ENCODE measurements at regions not wholly inside any gene's neighbourhood (a gene's known extent, or its start where the extent isn't known, plus 50 kb on each side); places are given as distances from the start of the nearest gene placed in this dataset.

DNA sequence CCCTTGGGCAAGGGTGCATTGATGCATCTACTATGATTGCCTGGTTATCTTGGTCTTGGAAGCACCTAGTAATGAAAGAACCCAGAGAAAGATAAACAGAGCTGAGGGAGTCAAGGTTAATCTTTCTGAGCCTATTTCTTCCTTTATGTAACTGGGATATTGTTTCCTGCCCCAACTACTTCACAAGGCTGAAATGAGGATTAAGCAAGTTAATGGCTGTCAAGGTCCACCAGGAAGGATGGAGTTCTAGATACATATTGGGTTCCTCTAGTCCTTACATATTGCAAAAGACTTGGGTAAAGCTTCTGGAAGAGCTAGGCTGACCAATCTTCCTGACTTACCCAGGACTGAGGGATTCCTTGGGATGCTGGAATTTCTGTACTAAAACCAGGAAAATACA lies 589.8 kb downstream of the INSC start:
- peaks cover 3% of the 10 kb centered on the region for H3K9me3 Mint-ChIP-seq
- H3K4me3 Mint-ChIP-seq = no peak overlapping the region
- H3K4me1 Mint-ChIP-seq = no peaks in the 10 kb centered on the region
- no peak for DNase-seq (ENCODE audit: low spot score in 2 of 2, unreplicated experiment in 2 of 2)
- peaks cover 5% of the 10 kb centered on the region for H3K27me3 Mint-ChIP-seq (ENCODE audit: low read depth)
- TF ChIP-seq, protein P1, sequence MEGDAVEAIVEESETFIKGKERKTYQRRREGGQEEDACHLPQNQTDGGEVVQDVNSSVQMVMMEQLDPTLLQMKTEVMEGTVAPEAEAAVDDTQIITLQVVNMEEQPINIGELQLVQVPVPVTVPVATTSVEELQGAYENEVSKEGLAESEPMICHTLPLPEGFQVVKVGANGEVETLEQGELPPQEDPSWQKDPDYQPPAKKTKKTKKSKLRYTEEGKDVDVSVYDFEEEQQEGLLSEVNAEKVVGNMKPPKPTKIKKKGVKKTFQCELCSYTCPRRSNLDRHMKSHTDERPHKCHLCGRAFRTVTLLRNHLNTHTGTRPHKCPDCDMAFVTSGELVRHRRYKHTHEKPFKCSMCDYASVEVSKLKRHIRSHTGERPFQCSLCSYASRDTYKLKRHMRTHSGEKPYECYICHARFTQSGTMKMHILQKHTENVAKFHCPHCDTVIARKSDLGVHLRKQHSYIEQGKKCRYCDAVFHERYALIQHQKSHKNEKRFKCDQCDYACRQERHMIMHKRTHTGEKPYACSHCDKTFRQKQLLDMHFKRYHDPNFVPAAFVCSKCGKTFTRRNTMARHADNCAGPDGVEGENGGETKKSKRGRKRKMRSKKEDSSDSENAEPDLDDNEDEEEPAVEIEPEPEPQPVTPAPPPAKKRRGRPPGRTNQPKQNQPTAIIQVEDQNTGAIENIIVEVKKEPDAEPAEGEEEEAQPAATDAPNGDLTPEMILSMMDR (IDR thresholded peaks at IDR 0.05; ENCODE audit: unreplicated experiment) = no peak
- H3K27ac Mint-ChIP-seq = no peak overlapping the region
- no peaks in the 10 kb centered on the region for H3K36me3 Mint-ChIP-seq

DNA sequence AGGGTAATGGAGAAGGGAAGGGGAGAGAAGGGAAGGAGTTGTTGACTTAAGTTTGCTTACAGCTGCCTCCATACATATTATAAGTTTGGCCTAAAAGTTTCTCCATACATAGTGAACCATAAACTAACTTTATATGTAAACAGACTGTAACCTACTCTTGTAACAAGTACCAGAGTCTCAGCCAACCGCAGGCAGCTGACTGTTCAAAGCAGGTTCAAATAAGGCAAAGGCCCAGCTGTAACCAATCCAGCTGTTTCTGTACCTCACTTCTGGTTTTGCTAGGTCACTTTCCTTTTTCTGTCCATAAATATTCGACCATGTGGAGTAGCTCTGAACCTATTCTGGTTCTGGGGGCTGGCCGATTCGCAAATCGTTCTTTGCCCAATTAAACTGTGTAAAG lies 591.2 kb downstream of the INSC start:
- no peak overlapping the region for H3K4me3 Mint-ChIP-seq
- H3K27ac Mint-ChIP-seq = no peak overlapping the region
- H3K36me3 Mint-ChIP-seq = no peaks in the 10 kb centered on the region
- no peaks in the 10 kb centered on the region for H3K27me3 Mint-ChIP-seq (ENCODE audit: low read depth)
- H3K4me1 Mint-ChIP-seq = peaks cover 4% of the 10 kb centered on the region
- no peak for DNase-seq (ENCODE audit: low spot score in 2 of 2, unreplicated experiment in 2 of 2)
- peaks cover 3% of the 10 kb centered on the region for H3K9me3 Mint-ChIP-seq
- TF ChIP-seq, protein P1 (IDR thresholded peaks at IDR 0.05; ENCODE audit: unreplicated experiment) = no peak

DNA sequence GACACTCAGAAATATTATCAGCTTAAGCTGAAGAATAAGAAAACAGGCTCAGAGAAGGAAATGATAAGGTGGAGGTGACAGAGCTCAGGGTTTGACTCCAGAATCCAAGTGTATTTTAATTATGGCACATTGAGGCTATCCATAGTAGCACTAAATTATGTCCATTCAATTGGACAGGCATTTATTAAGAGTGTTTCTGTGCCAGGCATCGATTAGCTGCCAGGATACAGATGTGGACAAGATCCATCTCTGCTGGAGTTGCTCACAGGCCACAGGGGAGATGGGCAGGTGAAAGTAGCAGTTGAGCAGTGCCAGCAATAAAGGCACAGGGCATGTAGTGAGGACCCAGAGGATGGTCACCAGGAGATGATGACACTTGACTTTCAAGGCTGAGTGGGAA lies 592.5 kb downstream of the INSC start:
- Mint-ChIP-seq H3K36me3 (no peaks in the 10 kb centered on the region), H3K9me3 (peaks cover 3% of the 10 kb centered on the region), H3K4me1 (peaks cover 4% of the 10 kb centered on the region), H3K4me3 (no peak overlapping the region), H3K27me3 (ENCODE audit: low read depth) (no peaks in the 10 kb centered on the region), H3K27ac (no peak overlapping the region)
- DNase-seq (ENCODE audit: low spot score in 2 of 2, unreplicated experiment in 2 of 2) = no peak
- TF ChIP-seq, protein P1 (IDR thresholded peaks at IDR 0.05; ENCODE audit: unreplicated experiment) = no peak

DNA sequence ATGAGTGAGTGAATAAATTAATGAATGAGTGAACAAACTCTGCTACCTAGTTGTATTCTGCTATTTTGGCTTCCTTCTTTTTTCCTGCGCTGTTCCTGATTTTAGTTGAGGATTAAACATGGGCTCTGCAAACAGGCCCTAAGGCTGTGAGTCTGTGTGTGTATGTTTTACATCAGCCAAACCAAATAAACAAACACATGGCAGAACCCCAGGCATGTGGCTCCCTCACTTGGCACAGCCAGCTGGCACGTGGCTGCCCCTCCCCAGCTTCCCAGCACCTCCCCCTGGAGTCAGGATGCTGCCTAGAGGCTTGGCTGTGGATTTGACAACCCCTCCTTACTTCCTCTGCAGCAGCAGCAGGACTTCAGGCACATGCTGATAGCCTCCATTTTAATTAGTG lies 593.2 kb downstream of the INSC start:
- DNase-seq (ENCODE audit: low spot score in 2 of 2, unreplicated experiment in 2 of 2) = no peak
- H3K36me3 Mint-ChIP-seq = no peaks in the 10 kb centered on the region
- peaks cover 4% of the 10 kb centered on the region for H3K4me1 Mint-ChIP-seq
- H3K9me3 Mint-ChIP-seq = peaks cover 3% of the 10 kb centered on the region
- no peaks in the 10 kb centered on the region for H3K27me3 Mint-ChIP-seq (ENCODE audit: low read depth)
- H3K4me3 Mint-ChIP-seq = no peak overlapping the region
- H3K27ac Mint-ChIP-seq = no peak overlapping the region
- TF ChIP-seq, protein P1 (IDR thresholded peaks at IDR 0.05; ENCODE audit: unreplicated experiment) = no peak

DNA sequence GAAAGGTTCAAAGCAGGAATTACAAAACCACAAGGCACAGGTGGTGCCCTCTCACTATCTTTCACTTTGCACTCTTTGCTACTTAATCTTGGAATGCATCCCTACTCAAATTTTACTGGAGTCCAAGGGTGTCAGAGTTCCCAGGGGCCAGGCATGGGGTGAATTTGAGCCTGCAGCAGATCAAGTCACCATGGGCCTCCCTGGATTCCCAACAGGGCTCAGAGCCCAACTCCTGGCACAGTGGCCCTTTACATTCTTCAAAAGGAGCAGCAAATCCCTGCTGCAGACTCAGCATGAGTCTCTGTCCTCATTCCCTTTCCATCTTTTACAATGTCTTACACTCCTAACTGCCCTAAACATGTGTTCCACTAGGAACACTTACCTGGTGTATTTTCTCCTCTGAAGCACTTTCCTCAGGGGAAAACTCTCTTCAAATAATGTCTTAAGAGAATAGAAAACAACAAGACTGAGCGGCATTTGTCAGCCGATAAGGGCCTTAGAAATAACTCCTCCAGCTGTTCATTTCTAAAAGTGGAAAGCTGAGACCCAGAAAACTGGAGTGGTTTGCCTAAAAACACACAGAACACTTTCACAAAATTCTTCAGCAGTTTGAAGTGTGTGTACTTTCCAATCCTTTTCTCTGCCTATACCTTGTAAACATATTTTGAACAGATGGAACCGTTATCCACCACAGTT lies 596.0 kb downstream of the INSC start:
- DNase-seq (ENCODE audit: low spot score in 2 of 2, unreplicated experiment in 2 of 2) = no peak
- TF ChIP-seq, protein P1 (IDR thresholded peaks at IDR 0.05; ENCODE audit: unreplicated experiment) = no peak
- Mint-ChIP-seq H3K4me3 (no peak overlapping the region), H3K27me3 (ENCODE audit: low read depth) (no peaks in the 10 kb centered on the region), H3K4me1 (peaks cover 4% of the 10 kb centered on the region), H3K27ac (no peak overlapping the region), H3K9me3 (peaks cover 3% of the 10 kb centered on the region), H3K36me3 (no peaks in the 10 kb centered on the region)

DNA sequence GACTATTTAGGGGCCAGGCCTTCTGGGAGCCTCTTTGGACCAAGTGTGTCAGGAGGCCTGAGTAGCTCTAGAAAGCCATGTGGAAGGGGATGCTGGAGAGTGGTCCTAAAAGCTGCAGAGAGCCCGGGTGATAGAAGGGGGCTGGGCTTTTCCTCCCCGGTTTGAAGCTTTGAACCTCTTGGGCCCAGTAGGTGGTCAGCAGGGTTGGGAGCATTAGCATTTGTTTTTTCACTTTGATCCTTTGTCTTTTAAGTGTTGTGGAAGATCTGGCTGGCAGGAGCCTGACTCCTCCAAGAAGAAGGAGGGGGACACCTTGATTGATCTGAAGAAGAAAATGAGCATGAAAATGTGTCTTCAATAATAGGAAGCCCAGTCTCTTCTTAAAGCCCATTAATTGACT lies 596.6 kb downstream of the INSC start:
- TF ChIP-seq, protein P1 (IDR thresholded peaks at IDR 0.05; ENCODE audit: unreplicated experiment) = no peak
- no peaks in the 10 kb centered on the region for H3K27me3 Mint-ChIP-seq (ENCODE audit: low read depth)
- H3K4me3 Mint-ChIP-seq = no peak overlapping the region
- H3K36me3 Mint-ChIP-seq = no peaks in the 10 kb centered on the region
- H3K27ac Mint-ChIP-seq = no peak overlapping the region
- DNase-seq (ENCODE audit: low spot score in 2 of 2, unreplicated experiment in 2 of 2) = no peak
- peaks cover 3% of the 10 kb centered on the region for H3K9me3 Mint-ChIP-seq
- peaks cover 4% of the 10 kb centered on the region for H3K4me1 Mint-ChIP-seq
